Mucosa of gallbladder (tissue), 1 donor: ENCODE measurements at regions not wholly inside any gene's neighbourhood (a gene's known extent, or its start where the extent isn't known, plus 50 kb on each side); places are given as distances from the start of the nearest gene placed in this dataset.
A peak's percentile ranks its signal among the peaks of the same experiment; 100 is the strongest.
"Not testable (repeated sequence)": the region's sequence is repeated elsewhere in the genome, so short reads cannot be mapped to it uniquely, and the experiment has no call there.

Experiments
- DNase-seq: peaks from one replicate; pipeline ENCODE4 v3.0.0-alpha.2; 2020; ENCODE audit warnings: low spot score
- donor health status: DM: no; HTN: no; CAD: no.

- no peak for DNase-seq
Measured at GRCh38 chr2:234161932-234162331, 111.4 kb downstream of the SPP2 start.

GRCh38 chr2:234158812-234159211 lies 108.3 kb downstream of the SPP2 start:
- DNase-seq = no peak

- DNase-seq = no peak
Measured at GRCh38 chr2:234157817-234158588, 107.5 kb downstream of the SPP2 start.

- DNase-seq = no peak
Measured at GRCh38 chr2:234156326-234156725, 105.8 kb downstream of the SPP2 start.

- not testable (repeated sequence) for DNase-seq
Measured at GRCh38 chr2:234152835-234153234, 102.3 kb downstream of the SPP2 start.

GRCh38 chr2:234147335-234147861 lies 96.9 kb downstream of the SPP2 start:
- no peak for DNase-seq

- DNase-seq = no peak
Measured at GRCh38 chr2:234146087-234146826, 95.8 kb downstream of the SPP2 start.

GRCh38 chr2:234145511-234145910 lies 95.0 kb downstream of the SPP2 start:
- no peak for DNase-seq

GRCh38 chr2:234145057-234145456 lies 94.6 kb downstream of the SPP2 start:
- no peak for DNase-seq

- no peak for DNase-seq
Measured at GRCh38 chr2:234143896-234144295, 93.4 kb downstream of the SPP2 start.

GRCh38 chr2:234142530-234142929 lies 92.0 kb downstream of the SPP2 start:
- DNase-seq = no peak

GRCh38 chr2:234139755-234140154 lies 89.3 kb downstream of the SPP2 start:
- DNase-seq = no peak

- DNase-seq = no peak
Measured at GRCh38 chr2:234138836-234139235, 88.3 kb downstream of the SPP2 start.

- DNase-seq = no peak
Measured at GRCh38 chr2:234137400-234138014, 87.0 kb downstream of the SPP2 start.

GRCh38 chr2:234136461-234136860 lies 86.0 kb downstream of the SPP2 start:
- DNase-seq = no peak

- DNase-seq = peak; percentile 58
Measured at GRCh38 chr2:234135750-234136221, 85.3 kb downstream of the SPP2 start.

- no peak for DNase-seq
Measured at GRCh38 chr2:234134496-234134895, 84.0 kb downstream of the SPP2 start.

GRCh38 chr2:234133004-234133403 lies 82.5 kb downstream of the SPP2 start:
- no peak for DNase-seq

GRCh38 chr2:234130777-234131181 lies 80.3 kb downstream of the SPP2 start:
- no peak for DNase-seq

- no peak for DNase-seq
Measured at GRCh38 chr2:234128606-234129005, 78.1 kb downstream of the SPP2 start.
